ENCODE measurements at regions not wholly inside any gene's neighbourhood (a gene's known extent, or its start where the extent isn't known, plus 50 kb on each side); places are given as distances from the start of the nearest gene placed in this dataset.

- TF ChIP-seq CTCF (IDR thresholded peaks at IDR 0.05) (no peak), POLR2A (IDR thresholded peaks at IDR 0.05) (no peak), EP300 (IDR thresholded peaks at IDR 0.05) (no peak), POLR2AphosphoS5 (IDR thresholded peaks at IDR 0.05) (no peak)
Measured at GRCh38 chr4:72935462-72935861, 134.1 kb downstream of the COX18 start.

Data from stomach (tissue), 4 donors.